HEK293T (cell line): ENCODE measurements at regions not wholly inside any gene's neighbourhood (a gene's known extent, or its start where the extent isn't known, plus 50 kb on each side); places are given as distances from the start of the nearest gene placed in this dataset.

Experiments used
- ARNT ChIP-seq: fragments of 450-650 bp; IDR thresholded peaks from 2 replicates; pipeline ENCODE4 v1.6.1; 2017; ENCODE audit warnings: mild to moderate bottlenecking
- FOXM1 ChIP-seq: fragments of 450-650 bp; IDR thresholded peaks from 2 replicates; pipeline ENCODE4 v1.6.1; 2017; ENCODE audit warnings: mild to moderate bottlenecking, borderline replicate concordance
- NFRKB ChIP-seq: fragments of 450-650 bp; IDR thresholded peaks from 2 replicates; pipeline ENCODE4 v1.6.1; 2016; ENCODE audit warnings: mild to moderate bottlenecking, moderate library complexity
- SUZ12 ChIP-seq: fragments of 450-650 bp; IDR thresholded peaks from 2 replicates; pipeline ENCODE4 v1.6.1; 2016; ENCODE audit warnings: mild to moderate bottlenecking

GRCh38 chr15:79620112-79620857 lies 188.1 kb downstream of the MINAR1 start:
- TF ChIP-seq NFRKB (no peak), FOXM1 (no peak), SUZ12 (no peak), ARNT (no peak)
